ENCODE measurements at regions not wholly inside any gene's neighbourhood (a gene's known extent, or its start where the extent isn't known, plus 50 kb on each side); places are given as distances from the start of the nearest gene placed in this dataset.
"Not testable (repeated sequence)": the region's sequence is repeated elsewhere in the genome, so short reads cannot be mapped to it uniquely, and the experiment has no call there.

GRCh38 chr3:22862111-22862510 lies 341.0 kb upstream of the UBE2E2 start (continued):
- no peak for TF ChIP-seq ZNF18 (CRISPR knock-in tag; IDR thresholded peaks at IDR 0.05; ENCODE audit: insufficient replicate concordance)
- no peak for TF ChIP-seq TOPORS (CRISPR knock-in tag; IDR thresholded peaks at IDR 0.05)
- no peak for TF ChIP-seq GPBP1L1 (CRISPR knock-in tag; IDR thresholded peaks at IDR 0.05)
- TF ChIP-seq MIER3 (CRISPR knock-in tag; IDR thresholded peaks at IDR 0.05; ENCODE audit: borderline replicate concordance): no peak
- no peak for TF ChIP-seq NFYC (CRISPR knock-in tag; IDR thresholded peaks at IDR 0.05)
- no peak for TF ChIP-seq NFAT5 (CRISPR knock-in tag; IDR thresholded peaks at IDR 0.05)

- intact Hi-C loops (cut with micrococcal nuclease; ENCODE audit: unreplicated experiment); H3K79me2 ChIP-seq (ENCODE audit: insufficient read depth, low read length); H3K4me3 ChIP-seq (replicated peaks in 1 of 3; ENCODE audit: insufficient read depth in 1 of 3, low read depth in 2 of 3, low read length in 3 of 3); H4K20me1 ChIP-seq (ENCODE audit: insufficient read depth, low read length); H3K36me3 ChIP-seq (replicated peaks in 1 of 2; ENCODE audit: control insufficient read depth in 1 of 2, insufficient read depth in 2 of 2, low read length in 2 of 2); CTCF ChIA-PET (ENCODE audit: low intra/inter-chr PET ratio, low total read pairs); H3K27me3 ChIP-seq (ENCODE audit: control insufficient read depth in 1 of 2, insufficient read depth in 2 of 2, low read length in 2 of 2); H3K4me2 ChIP-seq (ENCODE audit: low read depth, low read length); H2AFZ ChIP-seq (ENCODE audit: low read length); H3K9me3 ChIP-seq (ENCODE audit: low read length); ATAC-seq; BruUV-seq (replicated peaks); H3K4me1 ChIP-seq (ENCODE audit: insufficient read depth, low read length); FAIRE-seq; DNase-seq (ENCODE audit: low spot score); H3K9ac ChIP-seq (ENCODE audit: insufficient read depth, low read depth, low read length); H3K27ac ChIP-seq (ENCODE audit: extremely low read length, insufficient read depth, low read length); POLR2A ChIA-PET; in situ Hi-C loops (cut with HindIII; ENCODE audit: extremely low pct_ligation_motif_present, low pct_unique_long_range_greater_than_20kb): not testable (repeated sequence)
- WGBS (ENCODE audit: low lambda C conversion rate): 35% methylated on average over 2 of the region's 2 CpGs
Observed at GRCh38 chr3:22882834-22883233, 320.3 kb upstream of the UBE2E2 start.

Data from HepG2 (cell line).